ENCODE measurements at regions not wholly inside any gene's neighbourhood (a gene's known extent, or its start where the extent isn't known, plus 50 kb on each side); places are given as distances from the start of the nearest gene placed in this dataset.

- no peaks in the 10 kb centered on the region for H3K27me3 ChIP-seq (ENCODE audit: control insufficient read depth in 2 of 2, insufficient read depth in 1 of 2, low read length in 1 of 2)
- H3K36me3 ChIP-seq (ENCODE audit: control insufficient read depth in 2 of 2, insufficient read depth in 2 of 2, low read length in 1 of 2): no peaks in the 10 kb centered on the region
- no peak for DNase-seq (ENCODE audit: low read depth in 6 of 9, low spot score in 9 of 9)
- WGBS: 95% methylated on average over 1 of the region's 1 CpG
- no peak overlapping the region for H3K4me3 ChIP-seq (ENCODE audit: low read length in 2 of 2)
- H3K27ac ChIP-seq (ENCODE audit: low read depth in 1 of 2, low read length in 1 of 2): no peak overlapping the region
- H3K4me1 ChIP-seq (ENCODE audit: control insufficient read depth in 2 of 2, insufficient read depth in 2 of 2, low read length in 2 of 2): no peaks in the 10 kb centered on the region
- H3K9me3 ChIP-seq (ENCODE audit: control insufficient read depth in 2 of 2, insufficient read depth in 1 of 2, low read length in 1 of 2): no peaks in the 10 kb centered on the region
These were observed 706.2 kb upstream of the CBLB start for GRCh38 chr3:106575029-106575428.

- no peak for DNase-seq (ENCODE audit: low read depth in 6 of 9, low spot score in 9 of 9)
- no peaks in the 10 kb centered on the region for H3K9me3 ChIP-seq (ENCODE audit: control insufficient read depth in 2 of 2, insufficient read depth in 1 of 2, low read length in 1 of 2)
- 96% methylated on average over 1 of the region's 1 CpG for WGBS
- no peak overlapping the region for H3K27ac ChIP-seq (ENCODE audit: low read depth in 1 of 2, low read length in 1 of 2)
- no peaks in the 10 kb centered on the region for H3K27me3 ChIP-seq (ENCODE audit: control insufficient read depth in 2 of 2, insufficient read depth in 1 of 2, low read length in 1 of 2)
- H3K4me1 ChIP-seq (ENCODE audit: control insufficient read depth in 2 of 2, insufficient read depth in 2 of 2, low read length in 2 of 2): no peaks in the 10 kb centered on the region
- no peak overlapping the region for H3K4me3 ChIP-seq (ENCODE audit: low read length in 2 of 2)
- H3K36me3 ChIP-seq (ENCODE audit: control insufficient read depth in 2 of 2, insufficient read depth in 2 of 2, low read length in 1 of 2): no peaks in the 10 kb centered on the region
These were observed 708.4 kb upstream of the CBLB start for GRCh38 chr3:106577241-106577640.

GRCh38 chr3:106578911-106579310, 710.1 kb upstream of the CBLB start:
- 54% methylated on average over 1 of the region's 1 CpG for WGBS
- Histone ChIP-seq H3K4me1 (ENCODE audit: control insufficient read depth in 2 of 2, insufficient read depth in 2 of 2, low read length in 2 of 2) (no peaks in the 10 kb centered on the region), H3K36me3 (ENCODE audit: control insufficient read depth in 2 of 2, insufficient read depth in 2 of 2, low read length in 1 of 2) (no peaks in the 10 kb centered on the region), H3K27me3 (ENCODE audit: control insufficient read depth in 2 of 2, insufficient read depth in 1 of 2, low read length in 1 of 2) (no peaks in the 10 kb centered on the region), H3K27ac (ENCODE audit: low read depth in 1 of 2, low read length in 1 of 2) (no peak overlapping the region), H3K9me3 (ENCODE audit: control insufficient read depth in 2 of 2, insufficient read depth in 1 of 2, low read length in 1 of 2) (no peaks in the 10 kb centered on the region), H3K4me3 (ENCODE audit: low read length in 2 of 2) (no peak overlapping the region)
- no peak for DNase-seq (ENCODE audit: low read depth in 6 of 9, low spot score in 9 of 9)

GRCh38 chr3:106582151-106582550, 713.3 kb upstream of the CBLB start:
- H3K4me1 ChIP-seq (ENCODE audit: control insufficient read depth in 2 of 2, insufficient read depth in 2 of 2, low read length in 2 of 2): no peaks in the 10 kb centered on the region
- WGBS: 94% methylated on average over 3 of the region's 3 CpGs
- no peaks in the 10 kb centered on the region for H3K9me3 ChIP-seq (ENCODE audit: control insufficient read depth in 2 of 2, insufficient read depth in 1 of 2, low read length in 1 of 2)
- no peaks in the 10 kb centered on the region for H3K36me3 ChIP-seq (ENCODE audit: control insufficient read depth in 2 of 2, insufficient read depth in 2 of 2, low read length in 1 of 2)
- H3K27me3 ChIP-seq (ENCODE audit: control insufficient read depth in 2 of 2, insufficient read depth in 1 of 2, low read length in 1 of 2): no peaks in the 10 kb centered on the region
- no peak for DNase-seq (ENCODE audit: low read depth in 6 of 9, low spot score in 9 of 9)
- H3K27ac ChIP-seq (ENCODE audit: low read depth in 1 of 2, low read length in 1 of 2): no peak overlapping the region
- H3K4me3 ChIP-seq (ENCODE audit: low read length in 2 of 2): no peak overlapping the region

- Histone ChIP-seq H3K36me3 (ENCODE audit: control insufficient read depth in 2 of 2, insufficient read depth in 2 of 2, low read length in 1 of 2) (no peaks in the 10 kb centered on the region), H3K27ac (ENCODE audit: low read depth in 1 of 2, low read length in 1 of 2) (no peak overlapping the region), H3K4me3 (ENCODE audit: low read length in 2 of 2) (no peak overlapping the region), H3K9me3 (ENCODE audit: control insufficient read depth in 2 of 2, insufficient read depth in 1 of 2, low read length in 1 of 2) (no peaks in the 10 kb centered on the region), H3K4me1 (ENCODE audit: control insufficient read depth in 2 of 2, insufficient read depth in 2 of 2, low read length in 2 of 2) (no peaks in the 10 kb centered on the region), H3K27me3 (ENCODE audit: control insufficient read depth in 2 of 2, insufficient read depth in 1 of 2, low read length in 1 of 2) (no peaks in the 10 kb centered on the region)
- DNase-seq (ENCODE audit: low read depth in 6 of 9, low spot score in 9 of 9): no peak
- 95% methylated on average over 6 of the region's 6 CpGs for WGBS
These were observed 718.7 kb upstream of the CBLB start for GRCh38 chr3:106587551-106587950.

- H3K9me3 ChIP-seq (ENCODE audit: control insufficient read depth in 2 of 2, insufficient read depth in 1 of 2, low read length in 1 of 2): no peaks in the 10 kb centered on the region
- no peak overlapping the region for H3K27ac ChIP-seq (ENCODE audit: low read depth in 1 of 2, low read length in 1 of 2)
- peak in 1 of 9 donors; percentile 4 for DNase-seq (ENCODE audit: low read depth in 6 of 9, low spot score in 9 of 9)
- WGBS: 97% methylated on average over 1 of the region's 1 CpG
- H3K27me3 ChIP-seq (ENCODE audit: control insufficient read depth in 2 of 2, insufficient read depth in 1 of 2, low read length in 1 of 2): no peaks in the 10 kb centered on the region
- H3K4me1 ChIP-seq (ENCODE audit: control insufficient read depth in 2 of 2, insufficient read depth in 2 of 2, low read length in 2 of 2): no peaks in the 10 kb centered on the region
- no peaks in the 10 kb centered on the region for H3K36me3 ChIP-seq (ENCODE audit: control insufficient read depth in 2 of 2, insufficient read depth in 2 of 2, low read length in 1 of 2)
- no peak overlapping the region for H3K4me3 ChIP-seq (ENCODE audit: low read length in 2 of 2)
These were observed 719.9 kb upstream of the CBLB start for GRCh38 chr3:106588739-106589138.

GRCh38 chr3:106589311-106589942, 720.6 kb upstream of the CBLB start:
- no peak overlapping the region for H3K4me3 ChIP-seq (ENCODE audit: low read length in 2 of 2)
- H3K9me3 ChIP-seq (ENCODE audit: control insufficient read depth in 2 of 2, insufficient read depth in 1 of 2, low read length in 1 of 2): no peaks in the 10 kb centered on the region
- peak overlapping the region in 1 of 2 donors; percentile 5 for H3K27ac ChIP-seq (ENCODE audit: low read depth in 1 of 2, low read length in 1 of 2)
- DNase-seq (ENCODE audit: low read depth in 6 of 9, low spot score in 9 of 9): peak in 2 of 9 donors; percentile 3 to 26
- no peaks in the 10 kb centered on the region for H3K36me3 ChIP-seq (ENCODE audit: control insufficient read depth in 2 of 2, insufficient read depth in 2 of 2, low read length in 1 of 2)
- WGBS: 93% methylated on average over 5 of the region's 5 CpGs
- no peaks in the 10 kb centered on the region for H3K27me3 ChIP-seq (ENCODE audit: control insufficient read depth in 2 of 2, insufficient read depth in 1 of 2, low read length in 1 of 2)
- H3K4me1 ChIP-seq (ENCODE audit: control insufficient read depth in 2 of 2, insufficient read depth in 2 of 2, low read length in 2 of 2): no peaks in the 10 kb centered on the region

- WGBS: 92% methylated on average over 1 of the region's 1 CpG
- DNase-seq (ENCODE audit: low read depth in 6 of 9, low spot score in 9 of 9): no peak
- Histone ChIP-seq H3K4me1 (ENCODE audit: control insufficient read depth in 2 of 2, insufficient read depth in 2 of 2, low read length in 2 of 2) (no peaks in the 10 kb centered on the region), H3K4me3 (ENCODE audit: low read length in 2 of 2) (no peak overlapping the region), H3K27ac (ENCODE audit: low read depth in 1 of 2, low read length in 1 of 2) (no peak overlapping the region), H3K36me3 (ENCODE audit: control insufficient read depth in 2 of 2, insufficient read depth in 2 of 2, low read length in 1 of 2) (no peaks in the 10 kb centered on the region), H3K9me3 (ENCODE audit: control insufficient read depth in 2 of 2, insufficient read depth in 1 of 2, low read length in 1 of 2) (no peaks in the 10 kb centered on the region), H3K27me3 (ENCODE audit: control insufficient read depth in 2 of 2, insufficient read depth in 1 of 2, low read length in 1 of 2) (no peaks in the 10 kb centered on the region)
These were observed 721.4 kb upstream of the CBLB start for GRCh38 chr3:106590216-106590615.

- WGBS: 91% methylated on average over 2 of the region's 2 CpGs
- Histone ChIP-seq H3K4me3 (ENCODE audit: low read length in 2 of 2) (no peak overlapping the region), H3K4me1 (ENCODE audit: control insufficient read depth in 2 of 2, insufficient read depth in 2 of 2, low read length in 2 of 2) (no peaks in the 10 kb centered on the region), H3K27ac (ENCODE audit: low read depth in 1 of 2, low read length in 1 of 2) (no peak overlapping the region), H3K9me3 (ENCODE audit: control insufficient read depth in 2 of 2, insufficient read depth in 1 of 2, low read length in 1 of 2) (no peaks in the 10 kb centered on the region), H3K27me3 (ENCODE audit: control insufficient read depth in 2 of 2, insufficient read depth in 1 of 2, low read length in 1 of 2) (no peaks in the 10 kb centered on the region), H3K36me3 (ENCODE audit: control insufficient read depth in 2 of 2, insufficient read depth in 2 of 2, low read length in 1 of 2) (no peaks in the 10 kb centered on the region)
- DNase-seq (ENCODE audit: low read depth in 6 of 9, low spot score in 9 of 9): no peak
These were observed 724.6 kb upstream of the CBLB start for GRCh38 chr3:106593381-106593780.
